GM10266 (cell line): ENCODE measurements at regions not wholly inside any gene's neighbourhood (a gene's known extent, or its start where the extent isn't known, plus 50 kb on each side); places are given as distances from the start of the nearest gene placed in this dataset.

Source experiments
- DNase-seq: peaks from one replicate; pipeline ENCODE4 v3.0.0; 2012; ENCODE audit errors: extremely low spot score
- CTCF ChIP-seq: IDR thresholded peaks from 2 replicates; pipeline ENCODE4 v1.5.1; 2012; ENCODE audit warnings: mild to moderate bottlenecking, low read depth; ENCODE audit not compliant: control insufficient read depth, insufficient read depth; ENCODE audit errors: missing control alignments

GRCh38 chr7:67401492-67401891 is 404.9 kb downstream of the TYW1 start:
- DNase-seq: no peak
- TF ChIP-seq CTCF: no peak

GRCh38 chr7:67402280-67402679 is 405.6 kb downstream of the TYW1 start:
- TF ChIP-seq CTCF: no peak
- no peak for DNase-seq

GRCh38 chr7:67406976-67407375 is 410.3 kb downstream of the TYW1 start:
- no peak for DNase-seq
- no peak for TF ChIP-seq CTCF

GRCh38 chr7:67407392-67408071 is 410.9 kb downstream of the TYW1 start:
- no peak for TF ChIP-seq CTCF
- DNase-seq: no peak

GRCh38 chr7:67408109-67408508 is 411.5 kb downstream of the TYW1 start:
- no peak for TF ChIP-seq CTCF
- no peak for DNase-seq

- no peak for DNase-seq
- no peak for TF ChIP-seq CTCF
These were observed 417.0 kb downstream of the TYW1 start for GRCh38 chr7:67413670-67414069.

GRCh38 chr7:67414858-67415257 is 418.2 kb downstream of the TYW1 start:
- TF ChIP-seq CTCF: no peak
- DNase-seq: no peak
